Ishikawa (cell line): ENCODE measurements at regions not wholly inside any gene's neighbourhood (a gene's known extent, or its start where the extent isn't known, plus 50 kb on each side); places are given as distances from the start of the nearest gene placed in this dataset.

Experiments used
- CEBPB ChIP-seq: IDR thresholded peaks from 2 replicates; pipeline ENCODE4 v1.6.1; 2012
- CREB1 ChIP-seq: IDR thresholded peaks from 2 replicates; pipeline ENCODE4 v1.6.1; 2012; ENCODE audit warnings: low read depth
- EGR1 ChIP-seq: IDR thresholded peaks from 2 replicates; pipeline ENCODE4 v1.6.1; 2012
- EP300 ChIP-seq: IDR thresholded peaks from 2 replicates; pipeline ENCODE4 v1.6.1; 2012; ENCODE audit warnings: borderline replicate concordance
- FOXM1 ChIP-seq: IDR thresholded peaks from 2 replicates; pipeline ENCODE4 v1.6.1; 2012; ENCODE audit warnings: low read depth, borderline replicate concordance
- MAX ChIP-seq: IDR thresholded peaks from 2 replicates; pipeline ENCODE4 v1.6.1; 2012
- NFIC ChIP-seq: IDR thresholded peaks from 2 replicates; pipeline ENCODE4 v1.6.1; 2012
- RAD21 ChIP-seq: IDR thresholded peaks from 2 replicates; pipeline ENCODE4 v1.6.1; 2012; ENCODE audit warnings: low read depth
- REST ChIP-seq: IDR thresholded peaks from 2 replicates; pipeline ENCODE4 v1.6.1; 2012; ENCODE audit warnings: low read depth, mild to moderate bottlenecking
- TAF1 ChIP-seq: IDR thresholded peaks from 2 replicates; pipeline ENCODE4 v1.6.1; 2012; ENCODE audit warnings: low read depth, mild to moderate bottlenecking
- TCF12 ChIP-seq: IDR thresholded peaks from 2 replicates; pipeline ENCODE4 v1.6.1; 2012; ENCODE audit warnings: low read depth
- TEAD4 ChIP-seq: IDR thresholded peaks from 2 replicates; pipeline ENCODE4 v1.6.1; 2012
- USF1 ChIP-seq: IDR thresholded peaks from 2 replicates; pipeline ENCODE4 v1.6.1; 2012
- YY1 ChIP-seq: IDR thresholded peaks from 2 replicates; pipeline ENCODE4 v1.6.1; 2012; ENCODE audit warnings: low read depth
- ZBTB7A ChIP-seq: IDR thresholded peaks from 2 replicates; pipeline ENCODE4 v1.6.1; 2012; ENCODE audit warnings: low read depth

- no peak for TF ChIP-seq USF1
- TF ChIP-seq FOXM1: no peak
- no peak for TF ChIP-seq NFIC
- TF ChIP-seq YY1: no peak
- TF ChIP-seq CREB1: no peak
- TF ChIP-seq CEBPB: no peak
- TF ChIP-seq RAD21: no peak
Observed at GRCh38 chr14:83280719-83281118, 1747.1 kb upstream of the SEL1L start.

GRCh38 chr14:83282706-83283105 is 1749.1 kb upstream of the SEL1L start:
- TF ChIP-seq REST (no peak), RAD21 (no peak), CEBPB (no peak), CREB1 (no peak), EP300 (no peak), FOXM1 (no peak), TEAD4 (no peak), TCF12 (no peak), MAX (no peak), YY1 (no peak), TAF1 (no peak), NFIC (no peak), EGR1 (no peak), USF1 (no peak), ZBTB7A (no peak)

DNA sequence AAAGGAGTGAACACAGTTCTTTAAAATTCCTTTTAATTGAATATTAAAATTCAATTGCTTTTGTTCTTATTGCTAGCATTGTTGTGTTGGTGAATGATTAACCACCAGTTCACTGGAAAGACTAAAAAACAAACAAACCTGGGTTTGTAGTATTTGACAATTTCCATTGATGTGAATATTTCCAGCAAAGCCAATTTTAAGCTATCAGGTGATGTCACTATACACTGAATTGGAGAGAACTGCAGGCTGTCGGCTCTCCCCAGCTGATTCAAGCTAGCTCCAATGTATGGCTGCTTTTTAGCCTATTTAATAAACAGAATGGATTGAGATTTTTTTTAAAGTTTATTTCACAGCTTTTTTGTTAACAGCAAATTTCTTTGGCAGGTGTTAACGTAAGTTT is 1753.6 kb upstream of the SEL1L start:
- no peak for TF ChIP-seq CEBPB
- no peak for TF ChIP-seq EP300
- no peak for TF ChIP-seq CREB1
- TF ChIP-seq MAX: no peak
- no peak for TF ChIP-seq TCF12
- no peak for TF ChIP-seq NFIC
- no peak for TF ChIP-seq YY1
- TF ChIP-seq EGR1: no peak
- no peak for TF ChIP-seq TEAD4

- TF ChIP-seq EP300: no peak
- TF ChIP-seq EGR1: no peak
- no peak for TF ChIP-seq REST
- no peak for TF ChIP-seq RAD21
- TF ChIP-seq USF1: no peak
- TF ChIP-seq TCF12: no peak
- no peak for TF ChIP-seq YY1
- TF ChIP-seq TAF1: no peak
- TF ChIP-seq NFIC: no peak
Observed at GRCh38 chr14:83289390-83289789, 1755.7 kb upstream of the SEL1L start.

DNA sequence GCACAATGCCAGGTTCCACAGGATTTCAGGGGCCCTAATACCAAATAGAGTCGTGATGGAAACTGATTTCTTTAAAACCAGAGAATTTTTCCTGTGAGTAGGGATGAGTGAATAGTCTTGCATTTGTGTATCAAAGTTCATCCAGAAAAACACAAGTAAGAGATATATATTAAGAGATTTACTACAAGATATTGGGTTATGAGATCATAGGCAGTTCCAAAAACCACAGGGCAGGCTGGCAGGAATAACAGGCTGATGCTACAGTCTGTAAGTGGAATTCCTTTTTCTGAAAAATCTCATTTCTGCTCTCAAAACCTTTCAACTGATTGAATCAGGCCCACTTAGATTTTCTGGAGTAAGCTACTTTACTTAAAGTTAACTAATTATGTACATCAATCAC is 1756.2 kb upstream of the SEL1L start:
- no peak for TF ChIP-seq MAX
- TF ChIP-seq TEAD4: no peak
- TF ChIP-seq CEBPB: no peak
- no peak for TF ChIP-seq YY1
- TF ChIP-seq REST: no peak
- TF ChIP-seq ZBTB7A: no peak
- no peak for TF ChIP-seq FOXM1
- TF ChIP-seq TAF1: no peak
- TF ChIP-seq RAD21: no peak
- no peak for TF ChIP-seq USF1
- no peak for TF ChIP-seq EGR1
- no peak for TF ChIP-seq CREB1
- TF ChIP-seq TCF12: no peak
- TF ChIP-seq EP300: no peak
- no peak for TF ChIP-seq NFIC
